DMS53 treated with DMSO at 0.1 percent for 48 hours (cell line): ENCODE measurements at regions not wholly inside any gene's neighbourhood (a gene's known extent, or its start where the extent isn't known, plus 50 kb on each side); places are given as distances from the start of the nearest gene placed in this dataset.
"Not testable (repeated sequence)": the region's sequence is repeated elsewhere in the genome, so short reads cannot be mapped to it uniquely, and the experiment has no call there.

Experiments
- DNase-seq: peaks from one replicate; lab custom pipeline; 2025; ENCODE audit not compliant: unreplicated experiment; lab: John Stamatoyannopoulos, UW

DNA sequence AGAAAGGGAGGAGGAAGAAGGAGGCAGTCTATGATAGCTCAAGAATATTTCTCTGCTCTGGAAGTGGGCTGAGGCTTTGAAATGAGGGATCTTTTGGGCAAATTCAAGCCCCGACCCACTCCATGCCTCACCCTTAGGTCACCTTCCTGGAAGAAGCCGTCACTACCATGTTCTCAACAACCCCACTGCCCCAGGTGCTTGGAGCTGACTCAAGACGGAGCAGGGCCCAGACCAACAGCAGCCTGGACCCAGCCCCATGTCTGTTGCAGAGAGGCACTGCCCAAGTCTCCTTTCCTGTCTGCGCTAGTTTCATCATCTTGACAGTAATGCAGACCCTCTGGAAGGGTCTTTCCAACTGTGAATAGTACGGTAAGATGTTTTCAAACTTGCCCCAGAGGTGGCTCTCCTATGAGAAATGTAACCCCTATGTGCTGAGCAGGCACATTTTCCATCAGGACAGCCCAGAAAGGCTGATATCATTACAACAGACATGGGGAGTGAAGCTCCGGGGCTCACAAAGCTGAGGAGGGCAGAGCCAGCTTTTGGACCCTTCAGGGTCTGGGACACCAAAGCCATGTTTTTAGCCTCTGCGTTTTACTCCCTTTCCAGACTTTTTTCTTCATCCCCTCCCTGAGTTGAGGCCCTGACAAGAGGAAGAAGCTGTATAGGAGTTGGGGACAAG is 128.2 kb upstream of the LARP1 start:
- no peak for DNase-seq

DNA sequence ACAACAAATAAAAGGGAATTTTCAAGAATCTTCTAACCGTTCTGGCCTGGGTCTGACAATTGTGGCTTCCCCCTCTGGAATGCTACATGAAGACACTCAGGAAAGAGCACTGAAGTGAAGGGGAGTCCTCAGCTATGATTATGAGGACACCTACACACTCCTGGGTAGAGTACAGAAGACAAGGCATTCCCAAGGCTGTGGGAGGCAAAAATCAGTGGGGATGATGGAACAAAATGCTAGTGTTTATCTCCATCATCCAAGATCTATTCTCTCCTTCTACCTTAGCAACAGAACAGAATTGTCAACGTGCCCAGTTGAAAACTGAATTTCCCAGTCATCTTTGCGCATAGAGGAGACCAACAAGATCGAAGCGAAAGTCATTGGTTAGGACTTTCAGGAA is 130.1 kb upstream of the LARP1 start:
- DNase-seq, result no peak

GRCh38 chr5:154624341-154624740 is 130.8 kb upstream of the LARP1 start:
- DNase-seq, result no peak

DNA sequence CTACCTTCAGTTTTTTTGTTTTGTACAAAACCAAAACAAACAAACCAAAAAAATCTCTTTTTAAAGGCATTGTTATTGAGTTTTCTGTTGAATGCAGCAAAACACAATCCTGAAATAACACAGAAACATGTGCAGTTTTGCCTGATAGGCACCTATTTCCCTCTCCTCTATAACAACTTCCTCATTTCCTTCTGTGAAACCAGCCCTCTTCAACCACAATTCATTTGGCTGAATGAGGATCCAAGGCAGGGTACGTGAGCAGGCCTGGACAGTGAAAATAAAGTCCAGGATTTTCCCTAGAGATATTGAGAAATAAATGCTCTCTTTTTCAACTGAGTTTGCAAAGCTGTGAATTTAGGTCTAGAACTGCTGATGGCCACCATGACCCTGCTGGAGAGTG is 134.8 kb upstream of the LARP1 start:
- no peak for DNase-seq

- no peak for DNase-seq
Measured at GRCh38 chr5:154618696-154619095, 136.5 kb upstream of the LARP1 start.

DNA sequence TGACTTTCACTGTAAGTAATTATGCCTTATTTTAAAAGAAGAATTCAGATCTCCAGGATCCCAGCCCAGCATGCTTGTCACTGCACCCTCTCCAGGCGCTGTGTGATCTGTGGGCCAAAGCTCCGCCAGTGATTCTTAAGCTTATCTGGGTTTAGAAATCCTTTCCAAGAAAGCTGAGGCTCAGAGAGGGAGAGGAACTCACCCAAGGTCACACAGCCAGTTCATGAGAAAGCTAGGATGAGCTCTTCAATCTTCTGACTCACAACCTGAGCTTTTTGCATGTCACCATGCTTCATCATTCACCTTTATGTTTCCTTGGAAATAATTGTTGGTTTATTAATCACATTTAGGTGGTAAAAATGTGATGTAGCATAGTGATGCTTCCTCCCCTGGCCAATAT is 136.6 kb upstream of the HAND1 start:
- DNase-seq, result no peak

GRCh38 chr5:154614125-154614524 is 136.1 kb upstream of the HAND1 start:
- no peak for DNase-seq

DNA sequence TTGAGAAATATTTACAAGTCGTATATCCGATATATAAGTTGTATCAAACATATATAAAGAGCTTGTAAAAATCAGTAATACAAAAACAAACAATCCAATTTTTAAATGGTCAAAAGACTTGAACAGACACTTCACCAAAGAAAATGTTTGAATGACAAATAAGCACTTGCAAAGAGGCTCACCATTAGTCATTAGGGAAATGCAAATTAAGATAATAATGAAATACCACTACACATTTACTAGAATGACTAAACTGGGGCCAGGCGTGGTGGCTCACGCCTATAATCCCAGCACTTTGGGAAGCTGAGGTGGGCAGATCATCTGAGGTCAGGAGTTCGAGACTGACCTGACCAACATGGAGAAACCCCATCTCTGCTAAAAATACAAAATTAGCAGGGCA is 134.6 kb upstream of the HAND1 start:
- no peak for DNase-seq

DNA sequence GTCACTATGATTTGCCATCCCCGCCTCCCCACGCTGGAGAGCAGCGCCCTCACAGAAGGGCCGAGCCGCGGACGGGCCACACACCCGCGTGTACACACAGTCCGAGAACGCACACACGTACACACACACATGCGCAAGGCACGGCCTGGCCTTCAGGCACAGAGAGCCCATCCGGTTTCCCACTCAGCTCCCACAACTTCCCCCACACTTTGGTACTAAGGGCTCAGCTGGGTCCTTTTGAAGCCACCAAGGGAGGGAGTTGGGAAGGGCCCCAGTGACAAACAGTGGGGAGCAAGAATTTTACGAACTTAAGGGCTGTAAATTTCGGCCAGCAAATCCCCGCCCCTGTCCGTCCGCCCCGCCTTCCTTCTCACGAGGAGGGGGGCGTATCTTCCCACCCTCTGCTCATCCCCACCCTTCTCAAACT is 133.3 kb upstream of the HAND1 start:
- DNase-seq, result no peak

- DNase-seq, result peak; percentile 73
Measured at GRCh38 chr5:154610321-154611154, 132.5 kb upstream of the HAND1 start.

DNA sequence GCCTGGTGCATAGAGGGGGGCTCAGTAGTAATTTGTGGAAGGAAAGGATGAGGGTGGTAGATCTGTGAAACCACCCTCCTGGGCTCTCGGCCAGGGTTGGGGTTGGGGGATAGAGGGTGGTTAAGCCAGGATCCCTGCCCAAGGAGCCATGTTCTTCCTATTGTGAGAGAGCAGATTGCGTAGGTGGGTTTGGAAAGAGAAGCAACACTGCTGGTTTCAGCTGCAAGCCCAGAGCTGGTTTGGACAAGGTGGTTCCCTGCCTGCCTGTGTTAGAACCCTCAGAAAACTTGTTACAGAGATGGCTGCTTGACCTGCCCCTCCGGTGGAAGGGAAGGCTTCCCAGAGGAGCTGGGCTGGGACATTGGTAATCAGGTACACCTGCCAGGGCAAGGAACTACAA is 131.2 kb upstream of the HAND1 start:
- DNase-seq, result no peak

- DNase-seq, result no peak
Measured at GRCh38 chr5:154608531-154609011, 130.5 kb upstream of the HAND1 start.

DNA sequence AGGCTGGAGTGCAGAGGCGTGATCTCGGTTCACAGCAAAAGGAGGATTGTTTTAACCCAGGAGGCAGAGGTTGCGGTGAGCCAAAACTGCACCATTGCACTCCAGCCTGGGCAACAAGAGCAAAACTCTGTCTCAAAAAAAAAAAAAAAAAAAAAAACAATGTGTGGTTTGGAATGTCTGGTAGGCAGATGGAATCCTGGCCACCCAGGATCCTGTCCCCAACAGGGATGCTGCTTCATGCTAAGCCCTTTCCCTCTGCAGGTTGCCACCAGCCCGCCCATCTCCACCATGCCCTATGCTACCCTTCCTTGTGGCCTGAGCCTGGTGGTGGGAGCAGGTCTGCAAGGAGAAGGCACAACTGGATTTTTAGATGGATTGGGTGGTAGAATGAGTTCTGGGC is 129.7 kb upstream of the HAND1 start:
- no peak for DNase-seq

DNA sequence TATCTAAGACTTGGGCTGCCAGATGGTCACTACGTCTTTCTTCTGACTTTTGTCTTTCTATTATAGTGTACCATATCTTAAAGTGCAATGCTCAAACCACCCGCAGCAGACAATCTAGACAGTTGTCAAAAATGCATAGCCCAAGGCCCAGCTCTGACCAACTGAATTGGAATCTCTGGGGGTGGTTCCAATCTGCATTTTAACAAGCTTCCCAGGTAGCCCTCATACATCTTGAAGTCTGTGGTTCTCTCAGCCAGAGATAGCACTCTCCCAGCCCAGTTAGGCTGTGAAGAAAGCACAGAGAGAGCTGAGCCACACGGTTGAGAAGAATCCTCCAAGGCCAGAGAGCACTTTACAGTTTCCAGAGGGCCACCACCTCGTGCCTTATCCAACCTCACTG is 128.2 kb upstream of the HAND1 start:
- DNase-seq, result no peak

- no peak for DNase-seq
Measured at GRCh38 chr5:154603953-154604679, 126.1 kb upstream of the HAND1 start.

GRCh38 chr5:154603485-154603884 is 125.5 kb upstream of the HAND1 start:
- no peak for DNase-seq

GRCh38 chr5:154603011-154603410 is 125.0 kb upstream of the HAND1 start:
- no peak for DNase-seq

DNA sequence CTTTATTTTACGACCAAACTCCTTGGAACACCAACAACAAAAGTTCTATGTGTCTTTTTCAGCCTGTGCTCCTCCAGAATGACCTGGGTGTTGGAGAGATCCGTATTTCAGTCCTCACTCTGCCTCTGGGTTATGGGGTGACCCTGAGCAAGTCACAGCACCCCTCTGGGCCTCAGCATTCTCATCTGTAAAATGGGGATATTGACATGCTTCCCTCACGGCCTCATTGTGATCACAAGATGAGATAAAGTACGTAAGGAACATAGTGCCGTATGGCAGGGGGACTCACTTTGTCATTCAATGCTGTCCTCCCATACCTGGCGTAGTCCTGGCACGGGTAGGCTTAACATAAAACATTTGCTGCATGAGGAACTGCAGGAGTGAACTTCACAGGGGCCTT is 123.0 kb upstream of the HAND1 start:
- no peak for DNase-seq

DNA sequence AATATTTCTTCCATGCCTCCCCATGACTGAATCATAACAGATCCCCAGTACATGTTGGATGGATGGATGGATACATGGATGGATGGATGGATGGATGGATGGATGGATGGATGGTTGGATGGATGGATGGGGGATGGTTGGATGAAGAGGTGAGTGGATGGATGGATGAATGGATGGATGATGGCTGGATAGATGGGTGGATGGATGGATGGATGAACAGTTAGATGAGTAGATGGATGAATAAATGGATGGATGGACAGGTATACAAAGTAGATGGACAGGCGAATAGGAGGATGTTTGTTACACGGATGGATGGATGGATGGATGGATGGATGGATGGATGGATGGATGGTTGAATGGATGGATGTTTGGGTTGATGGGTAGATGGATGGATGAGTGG is 120.0 kb upstream of the HAND1 start:
- DNase-seq, result no peak

- not testable (repeated sequence) for DNase-seq
Measured at GRCh38 chr5:154596844-154597243, 118.8 kb upstream of the HAND1 start.

- no peak for DNase-seq
Measured at GRCh38 chr5:154595662-154596061, 117.6 kb upstream of the HAND1 start.

GRCh38 chr5:154593796-154594195 is 115.8 kb upstream of the HAND1 start:
- DNase-seq, result no peak
